Keratinocyte (primary cell): ENCODE measurements at regions not wholly inside any gene's neighbourhood (a gene's known extent, or its start where the extent isn't known, plus 50 kb on each side); places are given as distances from the start of the nearest gene placed in this dataset.

Source experiments
- DNase-seq: peaks from one replicate; pipeline ENCODE4 v3.0.0-alpha.2; 2011; ENCODE audit warnings: low read depth, missing footprints, low spot score
- FAIRE-seq: peaks from 2 replicates; lab custom pipeline; 2011; peaks lifted over from hg19 to GRCh38; lab: Jason Lieb, UNC
- H2AFZ ChIP-seq: 2 replicates; pipeline ENCODE4 v1.6.0; 2012; ENCODE audit warnings: low read length, control low read depth, inconsistent platforms; ENCODE audit not compliant: control insufficient read depth
- H3K27ac ChIP-seq: 2 replicates; pipeline ENCODE4 v1.5.1; 2011; ENCODE audit warnings: low read length; ENCODE audit not compliant: control insufficient read depth, insufficient read depth
- H3K27me3 ChIP-seq: 3 replicates; pipeline ENCODE4 v1.6.0; 2011; ENCODE audit warnings: low read length; ENCODE audit not compliant: control insufficient read depth, insufficient read depth; ENCODE audit errors: extremely low read depth
- H3K36me3 ChIP-seq, 2 experiments: 2 replicates in 1 of 2; 3 replicates in 1 of 2; pipeline ENCODE4 v1.5.1; 2011; ENCODE audit warnings: low read length in 2 of 2, mild to moderate bottlenecking in 1 of 2; ENCODE audit not compliant: control insufficient read depth in 2 of 2, insufficient read depth in 2 of 2; ENCODE audit errors: extremely low read depth in 1 of 2
- H3K4me1 ChIP-seq: 3 replicates; pipeline ENCODE4 v1.5.1; 2011; ENCODE audit warnings: low read length; ENCODE audit not compliant: control insufficient read depth, insufficient read depth; ENCODE audit errors: extremely low read depth
- H3K4me2 ChIP-seq: 3 replicates; pipeline ENCODE4 v1.6.0; 2011; ENCODE audit warnings: low read depth, low read length; ENCODE audit not compliant: control insufficient read depth, insufficient read depth; ENCODE audit errors: extremely low read depth
- H3K4me3 ChIP-seq, 3 experiments: fragments of 200-600 bp in 1 of 3; sonication (generic) in 1 of 3; 2 replicates in 2 of 3; 3 replicates in 1 of 3; pipeline ENCODE4 v1.5.1; 2011 to 2016; ENCODE audit warnings: low read length in 3 of 3, mild to moderate bottlenecking in 3 of 3, control low read depth in 2 of 3, inconsistent platforms in 1 of 3, low read depth in 1 of 3, mixed read lengths in 1 of 3, mixed run types in 1 of 3, moderate library complexity in 1 of 3; ENCODE audit not compliant: control insufficient read depth in 2 of 3, insufficient read depth in 2 of 3; ENCODE audit errors: extremely low read depth in 1 of 3
- H3K79me2 ChIP-seq: 2 replicates; pipeline ENCODE4 v1.6.0; 2012; ENCODE audit warnings: low read length; ENCODE audit not compliant: control insufficient read depth, insufficient read depth
- H3K9ac ChIP-seq: 3 replicates; pipeline ENCODE4 v1.6.0; 2011; ENCODE audit warnings: low read length; ENCODE audit not compliant: control insufficient read depth, insufficient read depth; ENCODE audit errors: extremely low read depth
- H3K9me1 ChIP-seq: 3 replicates; pipeline ENCODE4 v1.6.0; 2011; ENCODE audit warnings: low read length; ENCODE audit not compliant: control insufficient read depth, insufficient read depth; ENCODE audit errors: extremely low read depth
- H3K9me3 ChIP-seq: 2 replicates; pipeline ENCODE4 v1.5.1; 2012; ENCODE audit warnings: low read depth, low read length; ENCODE audit not compliant: control insufficient read depth
- H4K20me1 ChIP-seq: 3 replicates; pipeline ENCODE4 v1.6.0; 2011; ENCODE audit warnings: low read length; ENCODE audit not compliant: control insufficient read depth, insufficient read depth; ENCODE audit errors: extremely low read depth
- CTCF ChIP-seq, 3 experiments: IDR thresholded peaks in 1 of 3; conservative IDR thresholded peaks in 1 of 3; optimal IDR thresholded peaks in 1 of 3; 2 replicates in 2 of 3; 3 replicates in 1 of 3; pipeline versions ENCODE3 to v1.5.1; 2011; ENCODE audit warnings: low read length in 3 of 3, mild to moderate bottlenecking in 3 of 3, moderate library complexity in 2 of 3, control low read depth in 1 of 3, inconsistent platforms in 1 of 3; ENCODE audit not compliant: insufficient read depth in 2 of 3; ENCODE audit errors: extremely low read depth in 1 of 3
- EZH2 ChIP-seq: IDR thresholded peaks from one replicate; pipeline ENCODE4 v1.6.1; 2012; ENCODE audit warnings: inconsistent platforms, mild to moderate bottlenecking, low read length, moderate library complexity
- dilution Hi-C: fragments of 300-500 bp; cut with MboI; formaldehyde crosslinking; loops from one replicate; pipeline ENCODE4 v1.7.0; 2020; ENCODE audit warnings: low sequenced_read_pairs; ENCODE audit not compliant: extremely low pct_ligation_motif_present
- small RNA-seq, 3 experiments: library from RNA; depleted of rRNA; stranded (forward); fragments of <200 nt; gene quantifications; one replicate each; pipeline ENCODE3, GENCODE V24; 2012; ENCODE audit warnings: low read depth in 3 of 3, low replicate concordance in 1 of 3; ENCODE audit not compliant: insufficient read length in 3 of 3

DNA sequence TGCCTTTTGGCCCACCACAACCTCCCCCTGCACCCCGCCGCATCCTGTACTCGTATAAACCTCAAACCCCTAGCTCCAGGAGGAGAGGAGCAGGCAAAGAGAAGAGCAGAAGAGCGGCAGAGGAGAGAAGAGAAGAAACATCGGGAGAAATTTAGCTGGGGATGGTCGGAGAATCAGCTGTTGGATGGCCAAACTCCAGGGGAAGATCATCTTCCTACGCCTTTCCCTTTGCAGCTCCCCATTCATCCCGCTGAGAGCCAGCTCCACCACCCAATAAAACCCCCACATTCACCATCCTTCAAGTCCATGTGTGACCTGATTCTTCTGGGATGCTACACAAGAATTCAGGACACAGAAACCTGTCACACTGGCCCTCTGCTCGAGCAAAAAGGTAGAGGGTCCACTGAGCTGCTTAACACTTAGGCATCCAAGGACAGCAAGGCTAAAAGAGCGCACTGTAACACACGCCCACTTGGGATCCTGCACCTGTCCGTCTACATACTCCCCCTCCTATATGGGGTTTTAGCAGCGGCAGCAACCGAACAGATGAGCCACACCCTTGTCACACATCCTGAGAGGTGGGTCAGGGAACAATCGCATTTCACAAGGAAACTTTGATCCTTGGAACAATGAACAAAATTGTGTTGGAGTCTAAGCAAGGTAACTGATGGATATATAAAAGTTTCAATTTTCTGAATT is 51.6 kb upstream of the MIR17HG start:
- Histone ChIP-seq H2AFZ (no peak overlapping the region), H4K20me1 (no peaks in the 10 kb centered on the region), H3K79me2 (no peaks in the 10 kb centered on the region), H3K9me1 (no peaks in the 10 kb centered on the region), H3K9ac (no peak overlapping the region), H3K4me1 (no peaks in the 10 kb centered on the region), H3K4me3 (no peak overlapping the region), H3K9me3 (no peaks in the 10 kb centered on the region), H3K27ac (no peak overlapping the region), H3K27me3 (no peaks in the 10 kb centered on the region), H3K4me2 (no peak overlapping the region), H3K36me3 (no peaks in the 10 kb centered on the region)
- no peak for TF ChIP-seq CTCF (optimal IDR thresholded peaks at IDR 0.05 in 1 of 3, IDR thresholded peaks at IDR 0.05 in 1 of 3, conservative IDR thresholded peaks at IDR 0.05 in 1 of 3; ENCODE audit: extremely low read depth in 1 of 3, insufficient read depth in 2 of 3, low read length in 3 of 3)
- no peak for TF ChIP-seq EZH2
- dilution Hi-C loops: no loop called here
- DNase-seq: no peak
- FAIRE-seq: no peak

DNA sequence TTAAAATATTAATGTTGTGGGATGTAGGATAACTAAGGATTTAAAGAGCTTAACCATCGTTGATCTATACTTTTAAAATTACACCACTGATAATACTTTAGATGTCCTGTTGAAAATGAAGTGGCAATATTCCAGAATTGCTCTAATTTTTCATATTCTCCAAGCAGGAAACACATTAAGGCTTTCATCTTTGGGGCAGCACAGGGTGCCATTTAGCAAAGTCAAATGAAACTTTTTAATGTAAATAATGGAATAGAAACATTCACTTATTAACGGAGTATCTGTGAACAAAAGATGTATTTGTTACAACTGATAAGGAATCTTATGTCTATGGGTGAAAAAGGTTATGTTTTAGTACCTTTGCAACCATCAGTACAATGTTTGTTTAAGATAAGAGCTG is 50.0 kb upstream of the MIR17HG start:
- no peaks in the 10 kb centered on the region for H3K79me2 ChIP-seq
- H3K27ac ChIP-seq: no peak overlapping the region
- no peak overlapping the region for H3K4me2 ChIP-seq
- no peak overlapping the region for H2AFZ ChIP-seq
- no peaks in the 10 kb centered on the region for H3K9me1 ChIP-seq
- H3K36me3 ChIP-seq: no peaks in the 10 kb centered on the region
- DNase-seq (no peak), FAIRE-seq (no peak)
- H3K4me3 ChIP-seq: no peak overlapping the region
- TF ChIP-seq CTCF (optimal IDR thresholded peaks at IDR 0.05 in 1 of 3, IDR thresholded peaks at IDR 0.05 in 1 of 3, conservative IDR thresholded peaks at IDR 0.05 in 1 of 3; ENCODE audit: extremely low read depth in 1 of 3, insufficient read depth in 2 of 3, low read length in 3 of 3): no peak
- TF ChIP-seq EZH2: no peak
- no peak overlapping the region for H3K9ac ChIP-seq
- no peaks in the 10 kb centered on the region for H3K9me3 ChIP-seq
- H4K20me1 ChIP-seq: no peaks in the 10 kb centered on the region
- no peaks in the 10 kb centered on the region for H3K4me1 ChIP-seq
- dilution Hi-C loops: no loop called here
- no peaks in the 10 kb centered on the region for H3K27me3 ChIP-seq

Small RNA genes lying in the stretch of these regions (small RNA-seq; reads per million reads assigned to genes)
- gene AL445647.2 (0 reads per million in 3 experiments), gene BRK1P2 (0 reads per million in 3 experiments), gene RF00212 (0 to 0.50 (median 0) reads per million in 3 experiments), gene RNA5SP34 (0 reads per million in 3 experiments), gene RNU6-75P (0 reads per million in 3 experiments)
